ENCODE measurements at regions not wholly inside any gene's neighbourhood (a gene's known extent, or its start where the extent isn't known, plus 50 kb on each side); places are given as distances from the start of the nearest gene placed in this dataset.

GRCh38 chr16:85191341-85191965, 79.2 kb upstream of the CIBAR2 start (continued):
- TF ChIP-seq ASH2L (IDR thresholded peaks at IDR 0.05; ENCODE audit: insufficient read length, low read depth, low read length) (no peak), U2AF1 (optimal IDR thresholded peaks at IDR 0.05; ENCODE audit: low read depth, low read length) (no peak), ZNF557 (CRISPR knock-in tag; IDR thresholded peaks at IDR 0.05) (no peak)

GRCh38 chr16:85192238-85193114, 80.2 kb upstream of the CIBAR2 start:
- in situ Hi-C loops (cut with HindIII; ENCODE audit: extremely low pct_ligation_motif_present, low pct_unique_long_range_greater_than_20kb) (no loop called here), intact Hi-C loops (cut with micrococcal nuclease; ENCODE audit: unreplicated experiment) (no loop called here)
- no peaks in the 10 kb centered on the region for H3K27me3 ChIP-seq (ENCODE audit: control insufficient read depth in 1 of 2, insufficient read depth in 2 of 2, low read length in 2 of 2)
- no peaks in the 10 kb centered on the region for H4K20me1 ChIP-seq (ENCODE audit: insufficient read depth, low read length)
- CTCF ChIA-PET (ENCODE audit: low intra/inter-chr PET ratio, low total read pairs): no interaction called here
- no peak overlapping the region for H3K9ac ChIP-seq (ENCODE audit: insufficient read depth, low read depth, low read length)
- H3K36me3 ChIP-seq (replicated peaks in 1 of 2; ENCODE audit: control insufficient read depth in 1 of 2, insufficient read depth in 2 of 2, low read length in 2 of 2): no peaks in the 10 kb centered on the region
- H3K4me2 ChIP-seq (ENCODE audit: low read depth, low read length): no peak overlapping the region
- H3K79me2 ChIP-seq (ENCODE audit: insufficient read depth, low read length): no peaks in the 10 kb centered on the region
- H3K4me1 ChIP-seq (ENCODE audit: insufficient read depth, low read length): peaks cover 44% of the 10 kb centered on the region
- FAIRE-seq: no peak
- 84% methylated on average over 20 of the region's 20 CpGs for WGBS (ENCODE audit: low lambda C conversion rate)
- POLR2A ChIA-PET: no interaction called here
- no peak for ATAC-seq
- H3K4me3 ChIP-seq (replicated peaks in 1 of 3; ENCODE audit: insufficient read depth in 1 of 3, low read depth in 2 of 3, low read length in 3 of 3): no peak overlapping the region
- H2AFZ ChIP-seq (ENCODE audit: low read length): no peak overlapping the region
- no peaks in the 10 kb centered on the region for H3K9me3 ChIP-seq (ENCODE audit: low read length)
- no TSS peak for BruUV-seq (replicated peaks)
- no peak overlapping the region for H3K27ac ChIP-seq (ENCODE audit: extremely low read length, insufficient read depth, low read length)
- DNase-seq (ENCODE audit: low spot score): no peak
- TF ChIP-seq FOXJ3 (CRISPR knock-in tag; IDR thresholded peaks at IDR 0.05; ENCODE audit: borderline replicate concordance): no peak
- TF ChIP-seq ZNF570 (CRISPR knock-in tag; IDR thresholded peaks at IDR 0.05; ENCODE audit: borderline replicate concordance): no peak
- TF ChIP-seq ZNF691 (CRISPR knock-in tag; IDR thresholded peaks at IDR 0.05; ENCODE audit: borderline replicate concordance, low read depth): no peak
- no peak for TF ChIP-seq ZBTB38 (CRISPR knock-in tag; IDR thresholded peaks at IDR 0.05)
- TF ChIP-seq ZNF414 (CRISPR knock-in tag; IDR thresholded peaks at IDR 0.05): no peak
- no peak for TF ChIP-seq KLF15 (CRISPR knock-in tag; IDR thresholded peaks at IDR 0.05; ENCODE audit: borderline replicate concordance)
- no peak for TF ChIP-seq TEAD3 (CRISPR knock-in tag; optimal IDR thresholded peaks at IDR 0.05; ENCODE audit: borderline replicate concordance)
- TF ChIP-seq ZNF891 (CRISPR knock-in tag; IDR thresholded peaks at IDR 0.05): no peak
- no peak for TF ChIP-seq ZNF740 (CRISPR knock-in tag; IDR thresholded peaks at IDR 0.05)
- no peak for TF ChIP-seq AHDC1 (CRISPR knock-in tag; IDR thresholded peaks at IDR 0.05; ENCODE audit: borderline replicate concordance)
- no peak for TF ChIP-seq U2AF1 (optimal IDR thresholded peaks at IDR 0.05; ENCODE audit: low read depth, low read length)
